Testis (tissue), 2 donors: ENCODE measurements at regions not wholly inside any gene's neighbourhood (a gene's known extent, or its start where the extent isn't known, plus 50 kb on each side); places are given as distances from the start of the nearest gene placed in this dataset.

Experiments used
- POLR2A ChIP-seq: fragments of 450-650 bp; IDR thresholded peaks from one replicate; pipeline ENCODE4 v1.6.1; 2017; ENCODE audit warnings: antibody characterized with exemption, mild to moderate bottlenecking, moderate library complexity
- TF ChIP-seq, protein P1 (sequence below), 3 experiments: fragments of 450-650 bp in 2 of 3; fragments of 200-600 bp in 1 of 3; sonication (generic) in 1 of 3; IDR thresholded peaks; one replicate each; pipeline ENCODE4 v1.5.1; 2016 to 2019; ENCODE audit warnings: antibody characterized with exemption in 3 of 3, mild to moderate bottlenecking in 2 of 3, moderate library complexity in 1 of 3

DNA sequence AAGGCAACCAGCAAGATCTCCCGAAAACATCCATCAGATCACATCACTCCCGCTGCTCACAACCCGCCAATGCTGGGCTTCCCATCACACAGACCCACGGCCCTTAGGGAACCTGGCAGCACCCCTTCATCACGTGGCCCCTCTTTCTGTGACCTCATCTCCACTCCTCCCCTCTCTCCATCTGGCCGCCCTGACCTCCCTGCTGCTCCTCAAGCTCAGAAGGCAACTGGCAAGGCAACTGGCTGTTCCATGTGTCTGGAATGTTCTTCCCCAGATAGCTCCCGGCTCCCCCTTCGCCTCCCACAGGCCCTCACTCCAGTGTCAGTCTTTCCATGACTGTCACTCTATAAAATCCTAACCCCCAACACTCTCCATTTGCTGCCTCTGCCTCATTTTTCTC lies 113.0 kb upstream of the ERG start:
- TF ChIP-seq, protein P1, sequence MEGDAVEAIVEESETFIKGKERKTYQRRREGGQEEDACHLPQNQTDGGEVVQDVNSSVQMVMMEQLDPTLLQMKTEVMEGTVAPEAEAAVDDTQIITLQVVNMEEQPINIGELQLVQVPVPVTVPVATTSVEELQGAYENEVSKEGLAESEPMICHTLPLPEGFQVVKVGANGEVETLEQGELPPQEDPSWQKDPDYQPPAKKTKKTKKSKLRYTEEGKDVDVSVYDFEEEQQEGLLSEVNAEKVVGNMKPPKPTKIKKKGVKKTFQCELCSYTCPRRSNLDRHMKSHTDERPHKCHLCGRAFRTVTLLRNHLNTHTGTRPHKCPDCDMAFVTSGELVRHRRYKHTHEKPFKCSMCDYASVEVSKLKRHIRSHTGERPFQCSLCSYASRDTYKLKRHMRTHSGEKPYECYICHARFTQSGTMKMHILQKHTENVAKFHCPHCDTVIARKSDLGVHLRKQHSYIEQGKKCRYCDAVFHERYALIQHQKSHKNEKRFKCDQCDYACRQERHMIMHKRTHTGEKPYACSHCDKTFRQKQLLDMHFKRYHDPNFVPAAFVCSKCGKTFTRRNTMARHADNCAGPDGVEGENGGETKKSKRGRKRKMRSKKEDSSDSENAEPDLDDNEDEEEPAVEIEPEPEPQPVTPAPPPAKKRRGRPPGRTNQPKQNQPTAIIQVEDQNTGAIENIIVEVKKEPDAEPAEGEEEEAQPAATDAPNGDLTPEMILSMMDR (IDR thresholded peaks at IDR 0.05): no peak
- no peak for TF ChIP-seq POLR2A
